ENCODE measurements at regions not wholly inside any gene's neighbourhood (a gene's known extent, or its start where the extent isn't known, plus 50 kb on each side); places are given as distances from the start of the nearest gene placed in this dataset.

- DNase-seq (ENCODE audit: low read depth, low spot score), result no peak
- TF ChIP-seq, protein P1, sequence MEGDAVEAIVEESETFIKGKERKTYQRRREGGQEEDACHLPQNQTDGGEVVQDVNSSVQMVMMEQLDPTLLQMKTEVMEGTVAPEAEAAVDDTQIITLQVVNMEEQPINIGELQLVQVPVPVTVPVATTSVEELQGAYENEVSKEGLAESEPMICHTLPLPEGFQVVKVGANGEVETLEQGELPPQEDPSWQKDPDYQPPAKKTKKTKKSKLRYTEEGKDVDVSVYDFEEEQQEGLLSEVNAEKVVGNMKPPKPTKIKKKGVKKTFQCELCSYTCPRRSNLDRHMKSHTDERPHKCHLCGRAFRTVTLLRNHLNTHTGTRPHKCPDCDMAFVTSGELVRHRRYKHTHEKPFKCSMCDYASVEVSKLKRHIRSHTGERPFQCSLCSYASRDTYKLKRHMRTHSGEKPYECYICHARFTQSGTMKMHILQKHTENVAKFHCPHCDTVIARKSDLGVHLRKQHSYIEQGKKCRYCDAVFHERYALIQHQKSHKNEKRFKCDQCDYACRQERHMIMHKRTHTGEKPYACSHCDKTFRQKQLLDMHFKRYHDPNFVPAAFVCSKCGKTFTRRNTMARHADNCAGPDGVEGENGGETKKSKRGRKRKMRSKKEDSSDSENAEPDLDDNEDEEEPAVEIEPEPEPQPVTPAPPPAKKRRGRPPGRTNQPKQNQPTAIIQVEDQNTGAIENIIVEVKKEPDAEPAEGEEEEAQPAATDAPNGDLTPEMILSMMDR (IDR thresholded peaks at IDR 0.05; ENCODE audit: insufficient read depth, low read length, missing control alignments), result no peak
- no peak overlapping the region for H3K4me3 ChIP-seq (ENCODE audit: low read depth, low read length)
- CTCF ChIA-PET, result interaction anchor here (2.6 kb wide), 1 partner anchor 9 kb away, joined by 7 read pairs; no protein-coding TSS in a partner anchor
- POLR2A ChIA-PET, result no interaction called here
Measured at GRCh38 chrX:69067841-69068240, 97.4 kb downstream of the PJA1 start.

GRCh38 chrX:69066966-69067525 is 98.2 kb downstream of the PJA1 start:
- TF ChIP-seq, protein P1 (IDR thresholded peaks at IDR 0.05; ENCODE audit: insufficient read depth, low read length, missing control alignments), result no peak
- DNase-seq (ENCODE audit: low read depth, low spot score), result no peak
- no peak overlapping the region for H3K4me3 ChIP-seq (ENCODE audit: low read depth, low read length)
- CTCF ChIA-PET, result interaction anchor here (0.9 to 2.6 kb wide), 3 partner anchors 10 to 239 kb away, joined by 3 to 7 read pairs (median 3); partner anchors contain the start of gene EFNB1
- POLR2A ChIA-PET, result no interaction called here

DNA sequence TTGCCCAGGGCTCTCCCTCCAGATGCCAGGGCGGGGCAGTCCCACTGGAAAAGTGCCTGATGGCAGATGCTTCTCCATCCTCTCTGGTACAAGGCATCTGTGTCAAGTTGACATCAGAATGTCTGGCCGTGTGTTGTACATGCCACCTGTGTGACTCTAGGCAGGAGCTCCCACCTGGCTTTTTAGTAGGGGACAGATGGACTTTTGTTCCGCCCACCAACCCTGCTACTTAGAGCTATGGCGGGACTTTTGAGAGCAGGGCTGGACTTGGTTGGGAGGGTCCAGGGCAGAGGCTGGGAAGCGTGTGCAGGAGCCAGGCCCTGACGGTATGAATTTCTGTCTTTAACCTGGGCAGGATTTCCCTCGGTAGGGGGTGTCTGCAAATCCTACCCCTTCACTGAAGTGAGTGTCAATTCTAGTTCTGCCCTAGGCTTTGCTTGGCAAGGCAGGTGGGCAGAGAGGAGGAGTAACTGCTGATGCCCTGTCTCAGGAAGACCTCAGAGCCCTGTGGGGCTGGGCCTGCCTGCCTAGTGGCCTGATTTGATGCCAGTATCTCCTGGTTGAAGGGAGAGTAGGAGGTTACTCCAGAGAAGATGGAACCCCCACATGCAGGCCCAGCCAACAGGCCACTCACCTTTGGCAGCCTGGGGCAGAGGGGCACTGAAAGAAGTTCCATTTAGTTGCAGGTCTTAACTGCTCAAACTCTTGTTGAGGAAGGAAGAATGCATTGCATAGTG is 99.1 kb downstream of the PJA1 start:
- CTCF ChIA-PET, result interaction anchor here (1.4 to 2.6 kb wide), 2 partner anchors 10 to 156 kb away, joined by 4 to 7 read pairs; no protein-coding TSS in a partner anchor
- POLR2A ChIA-PET, result interaction anchor here (0.7 kb wide), 1 partner anchor 237 kb away, joined by 4 read pairs; the partner anchor contains the start of gene EFNB1
- no peak for DNase-seq (ENCODE audit: low read depth, low spot score)
- TF ChIP-seq, protein P1 (IDR thresholded peaks at IDR 0.05; ENCODE audit: insufficient read depth, low read length, missing control alignments), result no peak
- no peak overlapping the region for H3K4me3 ChIP-seq (ENCODE audit: low read depth, low read length)

DNA sequence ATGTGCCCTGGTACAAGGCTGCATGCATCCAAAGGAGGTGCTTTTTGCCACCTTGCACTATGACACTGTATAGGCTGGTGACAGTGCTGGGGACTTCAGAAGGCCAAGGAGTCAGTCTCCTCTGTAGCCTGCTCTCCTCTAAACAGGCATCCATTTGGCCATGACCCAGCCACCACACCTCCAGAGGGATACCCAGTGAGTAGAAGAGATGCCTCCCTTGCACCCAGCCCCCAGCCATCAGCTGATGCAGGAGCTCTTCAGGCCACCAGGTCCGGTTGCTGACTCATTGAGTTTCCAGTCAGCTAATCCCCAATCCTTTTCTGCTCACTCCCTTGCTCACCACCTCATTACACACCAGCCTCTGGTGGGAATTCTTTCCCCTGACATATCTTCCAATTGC is 99.8 kb downstream of the PJA1 start:
- TF ChIP-seq, protein P1 (IDR thresholded peaks at IDR 0.05; ENCODE audit: insufficient read depth, low read length, missing control alignments), result no peak
- POLR2A ChIA-PET, result interaction anchor here (0.7 kb wide), 1 partner anchor 237 kb away, joined by 4 read pairs; the partner anchor contains the start of gene EFNB1
- CTCF ChIA-PET, result interaction anchor here (0.9 to 1.4 kb wide), 2 partner anchors 156 to 157 kb away, joined by 3 to 4 read pairs; no protein-coding TSS in a partner anchor
- no peak for DNase-seq (ENCODE audit: low read depth, low spot score)
- no peak overlapping the region for H3K4me3 ChIP-seq (ENCODE audit: low read depth, low read length)

GRCh38 chrX:69063486-69063885 is 101.8 kb downstream of the PJA1 start:
- ChIA-PET CTCF (no interaction called here), POLR2A (no interaction called here)
- TF ChIP-seq, protein P1 (IDR thresholded peaks at IDR 0.05; ENCODE audit: insufficient read depth, low read length, missing control alignments), result no peak
- H3K4me3 ChIP-seq (ENCODE audit: low read depth, low read length), result no peak overlapping the region
- DNase-seq (ENCODE audit: low read depth, low spot score), result no peak

GRCh38 chrX:69062493-69062892 is 102.8 kb downstream of the PJA1 start:
- DNase-seq (ENCODE audit: low read depth, low spot score), result no peak
- H3K4me3 ChIP-seq (ENCODE audit: low read depth, low read length), result no peak overlapping the region
- POLR2A ChIA-PET, result no interaction called here
- TF ChIP-seq, protein P1 (IDR thresholded peaks at IDR 0.05; ENCODE audit: insufficient read depth, low read length, missing control alignments), result no peak
- CTCF ChIA-PET, result interaction anchor here (2.7 kb wide), 1 partner anchor 234 kb away, joined by 51 read pairs; the partner anchor contains the start of gene EFNB1

All from AG04449 (cell line).